ENCODE measurements at regions not wholly inside any gene's neighbourhood (a gene's known extent, or its start where the extent isn't known, plus 50 kb on each side); places are given as distances from the start of the nearest gene placed in this dataset.

DNA sequence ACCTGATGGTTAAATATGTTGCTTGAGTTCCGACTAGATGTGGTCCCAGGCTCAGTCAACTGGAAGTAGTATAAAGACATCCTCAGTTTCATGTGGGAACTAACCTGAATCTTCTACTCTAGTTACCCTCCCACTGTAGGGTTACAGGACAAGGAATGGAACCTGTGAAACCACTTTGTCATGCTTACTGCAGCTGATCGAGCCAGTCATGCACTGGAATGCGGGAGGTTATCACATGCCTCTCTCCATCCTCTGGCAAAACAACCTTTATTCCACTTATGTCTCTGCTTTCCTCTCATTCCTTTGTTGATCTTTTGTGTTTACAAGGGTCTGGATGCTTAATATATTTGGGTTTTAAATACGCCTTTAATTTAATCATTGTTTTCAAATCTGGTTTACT, 111.9 kb upstream of the DDHD1 start:
- no peak for ATAC-seq
- 65 to 84% (median 73%) methylated on average over 4 of the region's 4 CpGs for WGBS, 3 donors

GRCh38 chr14:53260928-53261327, 107.8 kb upstream of the DDHD1 start:
- no peak overlapping the region for H3K27ac ChIP-seq
- no peak for DNase-seq
- 85 to 90% (median 89%) methylated on average over 2 of the region's 2 CpGs for WGBS, 3 donors
- H3K36me3 ChIP-seq (ENCODE audit: insufficient read depth in 1 of 2, low read depth in 1 of 2): no peaks in the 10 kb centered on the region
- no peak for TF ChIP-seq CTCF (IDR thresholded peaks at IDR 0.05)
- no peaks in the 10 kb centered on the region for H3K4me1 ChIP-seq
- no peak overlapping the region for H3K4me3 ChIP-seq
- H3K27me3 ChIP-seq (ENCODE audit: insufficient read depth in 3 of 3, low read length in 2 of 3): no peaks in the 10 kb centered on the region
- intact Hi-C loops (cut with DNase I): no loop called here
- ATAC-seq: no peak
- H3K9me3 ChIP-seq: peaks cover 6% of the 10 kb centered on the region

More for the DNA sequence above, 111.9 kb upstream of the DDHD1 start:
- H3K4me1 ChIP-seq: no peaks in the 10 kb centered on the region
- H3K9me3 ChIP-seq: peaks cover 6% of the 10 kb centered on the region
- H3K36me3 ChIP-seq (ENCODE audit: insufficient read depth in 1 of 2, low read depth in 1 of 2): no peaks in the 10 kb centered on the region
- DNase-seq: no peak
- TF ChIP-seq CTCF (IDR thresholded peaks at IDR 0.05): no peak
- no peak overlapping the region for H3K27ac ChIP-seq
- no peak overlapping the region for H3K4me3 ChIP-seq
- intact Hi-C loops (cut with DNase I): no loop called here
- no peaks in the 10 kb centered on the region for H3K27me3 ChIP-seq (ENCODE audit: insufficient read depth in 3 of 3, low read length in 2 of 3)

DNA sequence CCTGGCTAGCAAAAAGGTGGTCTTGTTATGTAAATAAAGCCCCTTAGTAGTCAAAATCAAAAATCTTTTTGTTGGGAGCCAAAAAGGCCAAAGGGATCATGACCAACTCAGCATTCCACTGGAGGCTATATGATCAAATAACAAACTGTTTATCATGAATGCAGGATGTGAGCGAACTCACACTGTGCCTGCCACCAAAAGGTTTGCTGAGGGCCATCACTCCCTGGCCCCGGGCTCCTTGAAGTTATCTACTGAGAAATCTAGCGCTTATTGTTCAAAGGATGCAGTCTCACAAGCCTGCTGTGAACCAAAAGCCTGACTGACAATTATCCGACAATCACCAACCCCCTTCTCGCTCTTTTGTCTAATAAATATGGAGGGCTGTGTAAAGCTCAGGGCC, 107.2 kb upstream of the DDHD1 start:
- intact Hi-C loops (cut with DNase I): no loop called here
- DNase-seq: no peak

GRCh38 chr14:53252141-53252540, 99.0 kb upstream of the DDHD1 start:
- no peak for ATAC-seq
- no peak overlapping the region for H3K4me3 ChIP-seq
- peaks cover 8% of the 10 kb centered on the region for H3K4me1 ChIP-seq
- TF ChIP-seq CTCF (IDR thresholded peaks at IDR 0.05): no peak
- no peaks in the 10 kb centered on the region for H3K9me3 ChIP-seq
- no peak overlapping the region for H3K27ac ChIP-seq
- no peaks in the 10 kb centered on the region for H3K27me3 ChIP-seq (ENCODE audit: insufficient read depth in 3 of 3, low read length in 2 of 3)
- 30 to 53% (median 37%) methylated on average over 1 of the region's 1 CpG for WGBS, 3 donors
- intact Hi-C loops (cut with DNase I): no loop called here
- no peak for DNase-seq
- H3K36me3 ChIP-seq (ENCODE audit: insufficient read depth in 1 of 2, low read depth in 1 of 2): no peaks in the 10 kb centered on the region

More for the DNA sequence above, 107.2 kb upstream of the DDHD1 start:
- Histone ChIP-seq H3K36me3 (ENCODE audit: insufficient read depth in 1 of 2, low read depth in 1 of 2) (no peaks in the 10 kb centered on the region), H3K27ac (no peak overlapping the region), H3K27me3 (ENCODE audit: insufficient read depth in 3 of 3, low read length in 2 of 3) (no peaks in the 10 kb centered on the region), H3K4me1 (no peaks in the 10 kb centered on the region), H3K4me3 (no peak overlapping the region), H3K9me3 (peaks cover 6% of the 10 kb centered on the region)
- no peak for TF ChIP-seq CTCF (IDR thresholded peaks at IDR 0.05)
- no peak for ATAC-seq
- 80 to 93% (median 89%) methylated on average over 5 of the region's 5 CpGs for WGBS, 3 donors

- Histone ChIP-seq H3K27ac (no peak overlapping the region), H3K36me3 (ENCODE audit: insufficient read depth in 1 of 2, low read depth in 1 of 2) (no peaks in the 10 kb centered on the region), H3K4me3 (no peak overlapping the region), H3K9me3 (no peaks in the 10 kb centered on the region), H3K27me3 (ENCODE audit: insufficient read depth in 3 of 3, low read length in 2 of 3) (no peaks in the 10 kb centered on the region), H3K4me1 (peaks cover 8% of the 10 kb centered on the region)
- no peak for DNase-seq
- WGBS, 3 donors: 19 to 29% (median 20%) methylated on average over 1 of the region's 1 CpG
- ATAC-seq: no peak
- intact Hi-C loops (cut with DNase I): no loop called here
- no peak for TF ChIP-seq CTCF (IDR thresholded peaks at IDR 0.05)
These were observed 95.9 kb upstream of the DDHD1 start for GRCh38 chr14:53249059-53249458.

Data from psoas muscle (tissue), 7 donors.